Nephron progenitor cell (in vitro differentiated cells): ENCODE measurements at regions not wholly inside any gene's neighbourhood (a gene's known extent, or its start where the extent isn't known, plus 50 kb on each side); places are given as distances from the start of the nearest gene placed in this dataset.

ENCODE experiments used
- DNase-seq: peaks from one replicate; pipeline ENCODE4 v3.0.0; 2021
- H3K27ac Mint-ChIP-seq: 2 replicates; pipeline ENCODE4 v1.8.0; 2021; ENCODE audit warnings: mild to moderate bottlenecking, moderate library complexity, mixed read lengths
- H3K27me3 Mint-ChIP-seq: 2 replicates; pipeline ENCODE4 v1.8.0; 2021; ENCODE audit warnings: mild to moderate bottlenecking, low read depth, mixed read lengths; ENCODE audit not compliant: poor library complexity
- H3K36me3 Mint-ChIP-seq: 2 replicates; pipeline ENCODE4 v1.8.0; 2021; ENCODE audit warnings: low read depth, mixed read lengths
- H3K4me1 Mint-ChIP-seq: 2 replicates; pipeline ENCODE4 v1.8.0; 2021; ENCODE audit warnings: mixed read lengths
- H3K4me3 Mint-ChIP-seq: 2 replicates; pipeline ENCODE4 v1.8.0; 2021; ENCODE audit warnings: mild to moderate bottlenecking, moderate library complexity, mixed read lengths
- H3K9me3 Mint-ChIP-seq: 2 replicates; pipeline ENCODE4 v1.8.0; 2021; ENCODE audit warnings: mild to moderate bottlenecking, moderate library complexity, mixed read lengths
- CTCF ChIP-seq: fragments of 200-600 bp; sonication (generic); IDR thresholded peaks from 2 replicates; pipeline ENCODE4 v1.5.0; 2021; ENCODE audit warnings: antibody characterized with exemption

- TF ChIP-seq CTCF, result no peak
- Mint-ChIP-seq H3K4me3 (no peak overlapping the region), H3K9me3 (peaks cover 37% of the 10 kb centered on the region), H3K4me1 (peaks cover 13% of the 10 kb centered on the region), H3K27ac (peak overlapping the region; percentile 57), H3K36me3 (peaks cover 13% of the 10 kb centered on the region), H3K27me3 (no peaks in the 10 kb centered on the region)
- no peak for DNase-seq
Observed at GRCh38 chr4:123996718-123997510, 600.3 kb downstream of the SPRY1 start.

- peaks cover 13% of the 10 kb centered on the region for H3K4me1 Mint-ChIP-seq
Observed at GRCh38 chr4:123997776-123998449, 601.3 kb downstream of the SPRY1 start.

GRCh38 chr4:124000233-124000632, 603.6 kb downstream of the SPRY1 start:
- Mint-ChIP-seq H3K36me3 (peaks cover 5% of the 10 kb centered on the region), H3K27me3 (no peaks in the 10 kb centered on the region), H3K9me3 (peaks cover 27% of the 10 kb centered on the region), H3K4me3 (no peak overlapping the region), H3K4me1 (peaks cover 13% of the 10 kb centered on the region), H3K27ac (no peak overlapping the region)
- TF ChIP-seq CTCF, result no peak
- no peak for DNase-seq

More at GRCh38 chr4:123997776-123998449, 601.3 kb downstream of the SPRY1 start:
- Mint-ChIP-seq H3K27me3 (no peaks in the 10 kb centered on the region), H3K4me3 (no peak overlapping the region), H3K27ac (no peak overlapping the region), H3K36me3 (peaks cover 5% of the 10 kb centered on the region), H3K9me3 (peaks cover 29% of the 10 kb centered on the region)
- DNase-seq, result no peak
- no peak for TF ChIP-seq CTCF

GRCh38 chr4:124015766-124016165, 619.2 kb downstream of the SPRY1 start:
- peaks cover 3% of the 10 kb centered on the region for H3K27me3 Mint-ChIP-seq
- DNase-seq, result no peak
- H3K9me3 Mint-ChIP-seq, result peaks cover 42% of the 10 kb centered on the region
- no peak overlapping the region for H3K27ac Mint-ChIP-seq
- TF ChIP-seq CTCF, result no peak
- H3K36me3 Mint-ChIP-seq, result peaks cover 33% of the 10 kb centered on the region
- H3K4me3 Mint-ChIP-seq, result no peak overlapping the region
- peaks cover 42% of the 10 kb centered on the region for H3K4me1 Mint-ChIP-seq

GRCh38 chr4:124017185-124017785, 620.7 kb downstream of the SPRY1 start:
- H3K36me3 Mint-ChIP-seq, result peaks cover 34% of the 10 kb centered on the region
- no peak overlapping the region for H3K27ac Mint-ChIP-seq
- peaks cover 42% of the 10 kb centered on the region for H3K4me1 Mint-ChIP-seq
- TF ChIP-seq CTCF, result no peak
- no peak overlapping the region for H3K4me3 Mint-ChIP-seq
- H3K9me3 Mint-ChIP-seq, result peaks cover 42% of the 10 kb centered on the region
- DNase-seq, result no peak
- peaks cover 3% of the 10 kb centered on the region for H3K27me3 Mint-ChIP-seq
